HepG2 (cell line): ENCODE measurements at regions not wholly inside any gene's neighbourhood (a gene's known extent, or its start where the extent isn't known, plus 50 kb on each side); places are given as distances from the start of the nearest gene placed in this dataset.

Experiments used
- ATAC-seq: fragments of 200-7000 bp; cut with Tn5 transposase; 3 replicates; pipeline ENCODE4 v1.9.1; 2020; ENCODE audit warnings: mild to moderate bottlenecking, moderate library complexity
- BruUV-seq: library from RNA; stranded (reverse); fragments of 400-500 nt; replicated peaks from 2 replicates; lab custom pipeline; 2021; lab: Mats Ljungman, UMichigan
- CTCF ChIA-PET: fragments of 300-600 bp; formaldehyde crosslinking; extraction: SDS; loops from one replicate; lab custom pipeline; 2021; ENCODE audit warnings: low total read pairs, inconsistent platforms, low intra/inter-chr PET ratio; lab: Yijun Ruan, JAX
- POLR2A ChIA-PET: fragments of 350-600 bp; sonication (Branson Sonifier 250); formaldehyde crosslinking; loops from one replicate; lab custom pipeline; 2020; ENCODE audit warnings: antibody characterized with exemption, inconsistent platforms; lab: Yijun Ruan, JAX
- DNase-seq: peaks from one replicate; pipeline ENCODE4 v3.0.0-alpha.2; 2015; ENCODE audit warnings: low spot score
- FAIRE-seq: peaks from 3 replicates; lab custom pipeline; 2011; peaks lifted over from hg19 to GRCh38; lab: Jason Lieb, UNC
- H2AFZ ChIP-seq: one replicate; pipeline ENCODE4 v1.6.1; 2011; ENCODE audit warnings: low read length, inconsistent platforms
- H3K27ac ChIP-seq: fragments of 300-600 bp; 3 replicates; pipeline ENCODE4 v1.8.0; 2011; ENCODE audit warnings: mixed run types, mild to moderate bottlenecking, mixed read lengths, low read length, inconsistent platforms; ENCODE audit not compliant: insufficient read depth; ENCODE audit errors: extremely low read length
- H3K27me3 ChIP-seq, 2 experiments: fragments of 200-600 bp in 1 of 2; 2 replicates in 1 of 2; 3 replicates in 1 of 2; pipeline versions ENCODE4 v1.6.0 to v1.8.0; 2011; ENCODE audit warnings: low read length in 2 of 2, mild to moderate bottlenecking in 2 of 2, moderate library complexity in 2 of 2, inconsistent platforms in 1 of 2; ENCODE audit not compliant: insufficient read depth in 2 of 2, control insufficient read depth in 1 of 2
- H3K36me3 ChIP-seq, 2 experiments: fragments of 200-600 bp in 1 of 2; replicated peaks in 1 of 2; 2 replicates in 1 of 2; 3 replicates in 1 of 2; pipeline versions ENCODE4 v1.5.1 to v1.8.0; 2011; ENCODE audit warnings: low read length in 2 of 2, inconsistent platforms in 1 of 2; ENCODE audit not compliant: insufficient read depth in 2 of 2, control insufficient read depth in 1 of 2
- H3K4me1 ChIP-seq: 2 replicates; pipeline ENCODE4 v1.5.1; 2012; ENCODE audit warnings: low read length, inconsistent platforms; ENCODE audit not compliant: insufficient read depth
- H3K4me2 ChIP-seq: 2 replicates; pipeline ENCODE4 v1.6.0; 2011; ENCODE audit warnings: low read depth, low read length, inconsistent platforms
- H3K4me3 ChIP-seq, 3 experiments: fragments of 200-600 bp in 1 of 3; sonication (generic), shearing (Covaris generic) in 1 of 3; replicated peaks in 1 of 3; 2 replicates each; pipeline ENCODE4 v1.5.1; 2011 to 2016; ENCODE audit warnings: low read length in 3 of 3, inconsistent platforms in 2 of 3, low read depth in 2 of 3, mild to moderate bottlenecking in 2 of 3, control low read depth in 1 of 3, mixed read lengths in 1 of 3; ENCODE audit not compliant: insufficient read depth in 1 of 3
- H3K79me2 ChIP-seq: one replicate; pipeline ENCODE4 v1.6.1; 2011; ENCODE audit warnings: low read length, inconsistent platforms; ENCODE audit not compliant: insufficient read depth
- H3K9ac ChIP-seq: 2 replicates; pipeline ENCODE4 v1.6.0; 2011; ENCODE audit warnings: mild to moderate bottlenecking, low read depth, low read length, inconsistent platforms; ENCODE audit not compliant: insufficient read depth
- H3K9me3 ChIP-seq: 2 replicates; pipeline ENCODE4 v1.5.1; 2012; ENCODE audit warnings: mild to moderate bottlenecking, low read length
- H4K20me1 ChIP-seq: 2 replicates; pipeline ENCODE4 v1.6.0; 2011; ENCODE audit warnings: inconsistent platforms, mild to moderate bottlenecking, low read length, moderate library complexity; ENCODE audit not compliant: insufficient read depth
- GFI1 ChIP-seq: sonication (generic); formaldehyde crosslinking; IDR thresholded peaks from 2 replicates; pipeline ENCODE4 v1.5.0; 2020; ENCODE audit warnings: missing genetic modification reagents, mild to moderate bottlenecking, borderline replicate concordance
- KLF16 ChIP-seq, 2 experiments: sonication (generic) in 1 of 2; formaldehyde crosslinking in 1 of 2; IDR thresholded peaks; 2 replicates each; pipeline versions ENCODE4 v1.6.1 to v1.8.0; 2016 to 2023; ENCODE audit warnings: missing genetic modification reagents in 2 of 2, missing compliant biosample characterization in 1 of 2
- MBNL3 ChIP-seq: fragments of 250-450 bp; sonication (Bioruptor Pico); conservative IDR thresholded peaks from 2 replicates; pipeline ENCODE4 v1.8.0; 2022; ENCODE audit warnings: mild to moderate bottlenecking, inconsistent platforms
- NFE2 ChIP-seq: sonication (generic); formaldehyde crosslinking; IDR thresholded peaks from 2 replicates; pipeline ENCODE4 v1.4.0; 2020; ENCODE audit warnings: missing genetic modification reagents
- RCOR2 ChIP-seq: IDR thresholded peaks from 2 replicates; pipeline ENCODE4 v1.6.1; 2016; ENCODE audit warnings: missing biosample characterization, missing genetic modification reagents
- TCF7 ChIP-seq: sonication (generic); IDR thresholded peaks from 2 replicates; pipeline ENCODE4 v1.6.1; 2016; ENCODE audit warnings: antibody characterized with exemption, low read depth
- TOPORS ChIP-seq: sonication (generic); formaldehyde crosslinking; IDR thresholded peaks from 2 replicates; pipeline ENCODE4 v1.8.0; 2023; ENCODE audit warnings: mild to moderate bottlenecking, missing genetic modification reagents
- ZNF383 ChIP-seq: sonication (generic); formaldehyde crosslinking; IDR thresholded peaks from 2 replicates; pipeline ENCODE4 v1.4.0; 2020; ENCODE audit warnings: missing genetic modification reagents, mild to moderate bottlenecking, borderline replicate concordance
- ZNF530 ChIP-seq: sonication (generic); formaldehyde crosslinking; IDR thresholded peaks from 2 replicates; pipeline ENCODE4 v1.5.0; 2020; ENCODE audit warnings: low read depth, mild to moderate bottlenecking, missing genetic modification reagents
- ZNF670 ChIP-seq: sonication (generic); formaldehyde crosslinking; IDR thresholded peaks from 2 replicates; pipeline ENCODE4 v1.8.0; 2022; ENCODE audit warnings: mild to moderate bottlenecking, missing genetic modification reagents, borderline replicate concordance
- WGBS: methylation state at CpG from one replicate; pipeline ENCODE4 v1.1.6; 2017; ENCODE audit warnings: low lambda C conversion rate; 5-methylcytosine and 5-hydroxymethylcytosine counted together
- in situ Hi-C: cut with HindIII; loops from 2 replicates; pipeline ENCODE4 v1.10.0; 2017; ENCODE audit warnings: low pct_unique_long_range_greater_than_20kb; ENCODE audit not compliant: extremely low pct_ligation_motif_present
- intact Hi-C: fragments of 100-400 bp; cut with micrococcal nuclease; formaldehyde crosslinking; loops from one replicate; pipeline ENCODE4 v1.10.0; 2022; ENCODE audit not compliant: unreplicated experiment
- TF ChIP-seq, protein P1 (sequence below): sonication (generic); formaldehyde crosslinking; IDR thresholded peaks from 2 replicates; pipeline ENCODE4 v1.5.1; 2020; ENCODE audit warnings: missing genetic modification reagents, mild to moderate bottlenecking, borderline replicate concordance
- TF ChIP-seq, protein P2 (sequence below): IDR thresholded peaks from 2 replicates; pipeline ENCODE4 v1.6.1; 2016; ENCODE audit warnings: low read depth, missing genetic modification reagents, missing compliant biosample characterization

DNA sequence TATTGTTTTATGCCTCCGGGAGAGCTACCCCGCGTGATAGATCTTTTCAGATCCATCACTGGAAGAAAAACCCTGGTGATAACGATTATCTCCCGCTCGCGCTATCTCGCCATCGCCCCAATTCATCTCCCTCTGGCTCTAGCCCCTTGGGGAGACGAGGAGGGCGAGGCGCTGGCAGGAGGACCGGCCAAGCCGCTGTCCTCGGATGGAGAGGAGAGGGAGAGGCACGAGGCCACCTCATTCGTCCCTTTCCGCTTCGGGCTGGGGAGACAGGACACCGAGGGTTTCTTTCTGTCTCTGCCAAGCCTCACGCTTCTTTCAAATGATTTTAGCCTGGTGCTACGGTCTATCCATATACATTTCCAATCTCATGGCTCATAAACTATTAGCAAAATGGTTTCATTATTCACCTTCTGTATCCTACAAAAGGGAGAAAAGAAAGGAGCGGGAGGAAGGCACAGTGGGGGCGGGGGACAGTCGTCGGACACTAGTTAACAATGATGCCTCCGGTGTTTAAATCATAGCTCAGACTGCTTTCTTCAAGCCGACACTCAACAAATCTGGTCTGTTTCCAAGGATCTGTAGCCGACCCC lies 415.0 kb upstream of the ESRRG start (continued):
- TF ChIP-seq, protein P1, sequence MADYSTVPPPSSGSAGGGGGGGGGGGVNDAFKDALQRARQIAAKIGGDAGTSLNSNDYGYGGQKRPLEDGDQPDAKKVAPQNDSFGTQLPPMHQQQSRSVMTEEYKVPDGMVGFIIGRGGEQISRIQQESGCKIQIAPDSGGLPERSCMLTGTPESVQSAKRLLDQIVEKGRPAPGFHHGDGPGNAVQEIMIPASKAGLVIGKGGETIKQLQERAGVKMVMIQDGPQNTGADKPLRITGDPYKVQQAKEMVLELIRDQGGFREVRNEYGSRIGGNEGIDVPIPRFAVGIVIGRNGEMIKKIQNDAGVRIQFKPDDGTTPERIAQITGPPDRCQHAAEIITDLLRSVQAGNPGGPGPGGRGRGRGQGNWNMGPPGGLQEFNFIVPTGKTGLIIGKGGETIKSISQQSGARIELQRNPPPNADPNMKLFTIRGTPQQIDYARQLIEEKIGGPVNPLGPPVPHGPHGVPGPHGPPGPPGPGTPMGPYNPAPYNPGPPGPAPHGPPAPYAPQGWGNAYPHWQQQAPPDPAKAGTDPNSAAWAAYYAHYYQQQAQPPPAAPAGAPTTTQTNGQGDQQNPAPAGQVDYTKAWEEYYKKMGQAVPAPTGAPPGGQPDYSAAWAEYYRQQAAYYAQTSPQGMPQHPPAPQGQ = no peak
- TF ChIP-seq TCF7 (no peak), ZNF383 (no peak), ZNF670 (no peak), NFE2 (no peak), GFI1 (CRISPR knock-in tag) (no peak), MBNL3 (no peak)
- TF ChIP-seq, all 625 proteins: peak for 0

DNA sequence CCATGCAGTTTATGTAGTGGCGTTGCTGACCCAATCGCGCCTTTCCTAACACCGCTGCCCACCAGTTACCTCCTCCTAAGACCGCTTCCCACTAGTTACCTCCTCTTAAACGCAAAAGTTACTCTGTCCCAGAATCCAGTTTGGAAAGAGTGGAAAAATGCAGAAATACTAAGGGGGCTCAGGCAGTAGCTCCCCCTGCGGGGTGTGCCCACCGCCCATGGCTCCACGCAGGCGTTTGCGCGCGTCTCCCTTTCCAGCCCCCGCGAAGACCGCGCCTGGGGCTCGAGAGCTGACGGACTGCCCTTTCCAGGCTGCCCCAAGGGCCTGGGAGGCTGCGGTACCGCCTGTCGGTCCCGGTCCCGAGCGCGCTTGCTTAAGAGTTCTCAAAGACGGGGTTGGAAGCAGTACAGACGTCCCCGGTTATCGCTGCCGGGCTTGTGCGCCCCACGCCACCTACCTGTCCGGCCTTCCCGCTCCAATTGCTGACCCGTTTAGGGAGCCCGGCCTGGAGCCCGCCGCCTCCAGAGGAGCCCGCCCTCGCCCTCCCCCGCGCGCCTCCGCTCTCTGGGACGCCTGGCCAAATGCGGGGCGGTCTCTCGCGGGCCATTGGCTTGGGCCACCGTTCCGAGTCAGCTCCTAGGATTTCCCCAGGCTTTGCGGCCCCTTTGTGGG lies 414.1 kb upstream of the ESRRG start:
- H3K79me2 ChIP-seq = no peaks in the 10 kb centered on the region
- ChIA-PET CTCF (no interaction called here), POLR2A (no interaction called here)
- no peak overlapping the region for H3K27ac ChIP-seq
- H3K4me1 ChIP-seq = no peaks in the 10 kb centered on the region
- peaks cover 3 to 56% of the 10 kb centered on the region in 2 experiments for H3K27me3 ChIP-seq
- no peaks in the 10 kb centered on the region for H3K36me3 ChIP-seq
- H3K9me3 ChIP-seq = no peaks in the 10 kb centered on the region
- intact Hi-C loops (no loop called here), in situ Hi-C loops (no loop called here)
- no peak overlapping the region for H3K9ac ChIP-seq
- H3K4me2 ChIP-seq = no peak overlapping the region
- H2AFZ ChIP-seq = no peak overlapping the region
- no peak for TF ChIP-seq RCOR2
- TF ChIP-seq TOPORS (CRISPR knock-in tag) = no peak
- TF ChIP-seq, protein P2, sequence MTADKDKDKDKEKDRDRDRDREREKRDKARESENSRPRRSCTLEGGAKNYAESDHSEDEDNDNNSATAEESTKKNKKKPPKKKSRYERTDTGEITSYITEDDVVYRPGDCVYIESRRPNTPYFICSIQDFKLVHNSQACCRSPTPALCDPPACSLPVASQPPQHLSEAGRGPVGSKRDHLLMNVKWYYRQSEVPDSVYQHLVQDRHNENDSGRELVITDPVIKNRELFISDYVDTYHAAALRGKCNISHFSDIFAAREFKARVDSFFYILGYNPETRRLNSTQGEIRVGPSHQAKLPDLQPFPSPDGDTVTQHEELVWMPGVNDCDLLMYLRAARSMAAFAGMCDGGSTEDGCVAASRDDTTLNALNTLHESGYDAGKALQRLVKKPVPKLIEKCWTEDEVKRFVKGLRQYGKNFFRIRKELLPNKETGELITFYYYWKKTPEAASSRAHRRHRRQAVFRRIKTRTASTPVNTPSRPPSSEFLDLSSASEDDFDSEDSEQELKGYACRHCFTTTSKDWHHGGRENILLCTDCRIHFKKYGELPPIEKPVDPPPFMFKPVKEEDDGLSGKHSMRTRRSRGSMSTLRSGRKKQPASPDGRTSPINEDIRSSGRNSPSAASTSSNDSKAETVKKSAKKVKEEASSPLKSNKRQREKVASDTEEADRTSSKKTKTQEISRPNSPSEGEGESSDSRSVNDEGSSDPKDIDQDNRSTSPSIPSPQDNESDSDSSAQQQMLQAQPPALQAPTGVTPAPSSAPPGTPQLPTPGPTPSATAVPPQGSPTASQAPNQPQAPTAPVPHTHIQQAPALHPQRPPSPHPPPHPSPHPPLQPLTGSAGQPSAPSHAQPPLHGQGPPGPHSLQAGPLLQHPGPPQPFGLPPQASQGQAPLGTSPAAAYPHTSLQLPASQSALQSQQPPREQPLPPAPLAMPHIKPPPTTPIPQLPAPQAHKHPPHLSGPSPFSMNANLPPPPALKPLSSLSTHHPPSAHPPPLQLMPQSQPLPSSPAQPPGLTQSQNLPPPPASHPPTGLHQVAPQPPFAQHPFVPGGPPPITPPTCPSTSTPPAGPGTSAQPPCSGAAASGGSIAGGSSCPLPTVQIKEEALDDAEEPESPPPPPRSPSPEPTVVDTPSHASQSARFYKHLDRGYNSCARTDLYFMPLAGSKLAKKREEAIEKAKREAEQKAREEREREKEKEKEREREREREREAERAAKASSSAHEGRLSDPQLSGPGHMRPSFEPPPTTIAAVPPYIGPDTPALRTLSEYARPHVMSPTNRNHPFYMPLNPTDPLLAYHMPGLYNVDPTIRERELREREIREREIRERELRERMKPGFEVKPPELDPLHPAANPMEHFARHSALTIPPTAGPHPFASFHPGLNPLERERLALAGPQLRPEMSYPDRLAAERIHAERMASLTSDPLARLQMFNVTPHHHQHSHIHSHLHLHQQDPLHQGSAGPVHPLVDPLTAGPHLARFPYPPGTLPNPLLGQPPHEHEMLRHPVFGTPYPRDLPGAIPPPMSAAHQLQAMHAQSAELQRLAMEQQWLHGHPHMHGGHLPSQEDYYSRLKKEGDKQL (CRISPR knock-in tag) = no peak
- TF ChIP-seq KLF16 (CRISPR knock-in tag; IDR thresholded peaks at IDR 0.05) = no peak
- TF ChIP-seq ZNF530 (CRISPR knock-in tag) = no peak
- DNase-seq (no peak), ATAC-seq (no peak), FAIRE-seq (no peak)
- BruUV-seq = no TSS peak
- 57% methylated on average over 48 of the region's 53 CpGs for WGBS
- no peak overlapping the region for H3K4me3 ChIP-seq
- no peaks in the 10 kb centered on the region for H4K20me1 ChIP-seq
